ENCODE measurements at regions not wholly inside any gene's neighbourhood (a gene's known extent, or its start where the extent isn't known, plus 50 kb on each side); places are given as distances from the start of the nearest gene placed in this dataset.

DNA sequence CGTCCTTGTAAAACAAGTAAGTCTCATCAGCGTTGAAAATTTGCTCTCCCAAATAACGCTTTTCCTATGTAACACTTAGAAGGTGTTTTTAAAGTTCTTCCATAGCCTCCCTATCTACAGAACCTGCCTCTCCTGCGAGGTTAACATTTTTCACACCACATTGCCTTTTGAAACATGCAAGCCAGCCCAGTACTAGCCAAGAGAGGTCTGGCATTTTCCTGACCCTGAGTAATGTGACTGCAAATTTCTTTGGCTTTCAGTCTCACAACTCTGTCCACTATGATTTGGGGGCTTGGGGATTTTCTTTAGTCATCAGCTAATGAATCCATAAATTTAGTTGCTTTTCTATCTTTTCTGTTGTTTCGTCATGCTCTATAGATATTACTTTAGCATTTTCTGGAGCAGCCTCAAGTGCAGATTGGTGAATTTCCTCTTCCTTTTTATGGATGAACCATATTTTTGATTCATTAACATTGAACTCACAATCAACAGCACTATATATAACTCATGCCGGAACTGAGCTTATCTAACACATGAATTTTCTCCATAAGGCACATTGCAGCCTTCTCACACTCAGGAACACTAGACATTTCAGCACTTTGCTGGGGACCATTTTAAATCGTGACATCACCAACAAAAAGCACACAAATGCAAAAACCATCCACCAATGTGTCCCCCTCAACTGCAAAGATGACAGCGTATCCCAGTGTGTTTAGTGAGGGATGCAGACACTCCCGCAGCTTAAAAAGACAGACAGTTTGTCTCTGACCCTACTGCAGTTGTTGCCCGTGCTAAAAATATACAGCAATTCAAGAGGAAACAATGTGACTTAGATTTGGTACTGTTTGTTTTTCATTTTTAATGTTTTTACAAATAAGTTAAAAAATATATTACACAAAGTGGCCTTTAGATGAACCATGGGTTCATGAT, 77.2 kb upstream of the SPATA31C2 start:
- no peak overlapping the region for H3K27ac ChIP-seq (ENCODE audit: low read depth in 1 of 3, low read length in 2 of 3)
- DNase-seq (no peak), FAIRE-seq (no peak)
- no peak overlapping the region for H3K4me3 ChIP-seq (ENCODE audit: low read depth in 1 of 3, low read length in 3 of 3)
- H3K9me3 ChIP-seq (ENCODE audit: control insufficient read depth in 2 of 2, insufficient read depth in 1 of 2, low read depth in 1 of 2, low read length in 1 of 2), result no peaks in the 10 kb centered on the region
- no peaks in the 10 kb centered on the region for H3K36me3 ChIP-seq (ENCODE audit: control insufficient read depth in 3 of 3, insufficient read depth in 2 of 3, low read depth in 1 of 3, low read length in 3 of 3)
- 65 to 71% (median 66%) methylated on average over 10 of the region's 10 CpGs for WGBS, 3 donors
- no peaks in the 10 kb centered on the region for H3K4me1 ChIP-seq (ENCODE audit: control insufficient read depth in 3 of 3, insufficient read depth in 2 of 3, low read depth in 1 of 3, low read length in 2 of 3)
- no peaks in the 10 kb centered on the region for H3K27me3 ChIP-seq (ENCODE audit: control insufficient read depth in 3 of 3, insufficient read depth in 3 of 3, low read length in 3 of 3)

DNA sequence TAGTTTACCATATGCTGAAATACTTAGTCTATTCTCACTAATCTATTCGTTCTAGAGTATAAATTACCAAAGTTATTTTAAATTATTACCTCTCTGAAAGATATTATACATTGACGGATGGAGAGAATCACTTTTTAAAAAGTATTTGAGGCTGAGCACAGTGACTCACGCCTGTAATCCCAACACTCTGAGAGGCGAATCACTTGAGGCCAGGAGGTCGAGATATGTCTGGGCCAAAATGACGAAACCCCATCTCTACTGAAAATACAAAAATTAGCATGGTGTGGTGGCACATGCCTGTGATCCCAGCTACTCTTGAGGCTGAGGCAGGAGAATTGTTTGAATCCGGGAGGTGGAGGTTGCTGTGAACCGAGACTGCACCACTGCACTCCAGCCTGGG, 64.0 kb upstream of the SPATA31C2 start:
- Histone ChIP-seq H3K4me1 (ENCODE audit: control insufficient read depth in 3 of 3, insufficient read depth in 2 of 3, low read depth in 1 of 3, low read length in 2 of 3) (peaks cover 0 to 6% (median 3%) of the 10 kb centered on the region in 3 donors), H3K4me3 (ENCODE audit: low read depth in 1 of 3, low read length in 3 of 3) (no peak overlapping the region), H3K9me3 (ENCODE audit: control insufficient read depth in 2 of 2, insufficient read depth in 1 of 2, low read depth in 1 of 2, low read length in 1 of 2) (no peaks in the 10 kb centered on the region), H3K36me3 (ENCODE audit: control insufficient read depth in 3 of 3, insufficient read depth in 2 of 3, low read depth in 1 of 3, low read length in 3 of 3) (no peaks in the 10 kb centered on the region), H3K27me3 (ENCODE audit: control insufficient read depth in 3 of 3, insufficient read depth in 3 of 3, low read length in 3 of 3) (no peaks in the 10 kb centered on the region), H3K27ac (ENCODE audit: low read depth in 1 of 3, low read length in 2 of 3) (no peak overlapping the region)
- DNase-seq (no peak), FAIRE-seq (no peak)
- WGBS, 3 donors, result 82 to 83% (median 83%) methylated on average over 8 of the region's 8 CpGs

DNA sequence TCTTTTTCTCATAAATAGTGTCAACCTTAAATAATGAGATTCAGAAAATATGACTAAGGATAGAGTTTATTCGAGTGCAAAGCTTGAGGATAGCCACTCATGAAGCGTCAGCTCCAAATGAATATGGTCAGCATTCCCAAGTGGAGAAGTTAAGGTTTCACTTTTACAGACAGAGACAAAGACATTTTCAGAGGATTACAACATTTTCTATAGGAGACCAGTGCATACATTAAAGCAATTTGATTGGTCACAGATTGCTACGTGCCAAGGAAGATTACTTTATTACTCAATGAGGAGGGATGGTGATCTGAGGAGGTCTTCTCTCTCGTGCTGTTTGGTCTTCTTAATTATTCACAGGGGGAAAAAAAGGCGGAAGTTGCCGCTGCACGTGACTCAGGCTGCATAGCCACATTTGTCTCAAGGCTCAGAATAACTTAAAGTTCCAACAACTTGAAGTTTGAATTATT, 60.1 kb upstream of the SPATA31C2 start:
- Histone ChIP-seq H3K9me3 (ENCODE audit: control insufficient read depth in 2 of 2, insufficient read depth in 1 of 2, low read depth in 1 of 2, low read length in 1 of 2) (no peaks in the 10 kb centered on the region), H3K36me3 (ENCODE audit: control insufficient read depth in 3 of 3, insufficient read depth in 2 of 3, low read depth in 1 of 3, low read length in 3 of 3) (no peaks in the 10 kb centered on the region), H3K27me3 (ENCODE audit: control insufficient read depth in 3 of 3, insufficient read depth in 3 of 3, low read length in 3 of 3) (no peaks in the 10 kb centered on the region), H3K27ac (ENCODE audit: low read depth in 1 of 3, low read length in 2 of 3) (peak overlapping the region in 1 of 3 donors; percentile 61), H3K4me3 (ENCODE audit: low read depth in 1 of 3, low read length in 3 of 3) (no peak overlapping the region), H3K4me1 (ENCODE audit: control insufficient read depth in 3 of 3, insufficient read depth in 2 of 3, low read depth in 1 of 3, low read length in 2 of 3) (peaks cover 0 to 31% (median 3%) of the 10 kb centered on the region in 3 donors)
- DNase-seq, result peak; percentile 30 to 37
- FAIRE-seq, result no peak
- 43 to 58% (median 48%) methylated on average over 7 of the region's 7 CpGs for WGBS, 3 donors

DNA sequence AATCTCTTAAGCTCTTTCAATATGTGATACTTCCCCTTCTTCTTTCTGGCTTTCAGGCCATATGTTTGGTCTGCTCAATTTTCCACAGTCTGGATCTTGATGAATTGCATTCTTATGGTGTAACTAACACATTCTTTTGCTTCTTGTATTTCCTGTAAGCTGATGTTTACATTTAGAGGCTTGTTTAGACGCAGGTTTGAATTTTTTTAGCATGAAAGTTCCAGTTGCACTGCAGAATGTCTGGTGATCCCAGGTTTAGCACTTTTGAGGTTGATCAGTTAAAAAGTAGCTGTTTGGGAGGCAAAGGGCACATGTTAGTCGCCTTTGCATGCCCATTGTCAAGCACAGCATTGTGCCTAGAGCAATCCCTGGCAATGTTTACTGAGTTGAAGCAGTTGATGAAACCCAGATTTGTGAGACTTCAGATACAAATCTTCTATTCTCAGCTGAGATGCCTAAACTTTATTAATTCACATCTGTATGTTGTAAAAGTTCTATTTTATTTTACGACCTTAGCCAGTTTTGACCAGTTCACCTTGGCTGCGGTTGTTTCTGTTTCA, 59.6 kb upstream of the SPATA31C2 start:
- Histone ChIP-seq H3K9me3 (ENCODE audit: control insufficient read depth in 2 of 2, insufficient read depth in 1 of 2, low read depth in 1 of 2, low read length in 1 of 2) (no peaks in the 10 kb centered on the region), H3K4me3 (ENCODE audit: low read depth in 1 of 3, low read length in 3 of 3) (no peak overlapping the region), H3K27me3 (ENCODE audit: control insufficient read depth in 3 of 3, insufficient read depth in 3 of 3, low read length in 3 of 3) (no peaks in the 10 kb centered on the region), H3K36me3 (ENCODE audit: control insufficient read depth in 3 of 3, insufficient read depth in 2 of 3, low read depth in 1 of 3, low read length in 3 of 3) (no peaks in the 10 kb centered on the region), H3K27ac (ENCODE audit: low read depth in 1 of 3, low read length in 2 of 3) (peak overlapping the region in 1 of 3 donors; percentile 61), H3K4me1 (ENCODE audit: control insufficient read depth in 3 of 3, insufficient read depth in 2 of 3, low read depth in 1 of 3, low read length in 2 of 3) (peaks cover 0 to 31% (median 3%) of the 10 kb centered on the region in 3 donors)
- FAIRE-seq (no peak), DNase-seq (peak in 1 of 2 donors; percentile 28)
- WGBS, 3 donors, result 33 to 52% (median 39%) methylated on average over 4 of the region's 4 CpGs

DNA sequence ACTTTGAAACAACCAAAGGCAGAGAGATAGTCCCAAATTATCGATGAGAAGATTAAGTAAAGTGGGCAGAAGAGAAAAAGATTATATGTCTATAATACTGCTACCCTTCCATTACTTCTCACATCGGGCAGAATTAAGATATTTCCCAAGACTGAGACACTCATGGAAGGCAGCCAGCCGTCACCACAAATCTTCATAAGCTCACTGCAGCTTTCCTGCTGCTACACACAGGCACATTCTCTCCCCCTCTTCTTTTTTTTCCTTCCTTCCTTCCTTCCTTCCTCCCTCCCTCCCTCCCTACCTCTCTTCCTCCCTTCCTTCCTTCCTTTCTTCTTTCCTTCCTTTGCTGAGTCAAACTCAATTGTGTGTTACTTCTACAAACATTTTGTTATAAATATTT, 58.7 kb upstream of the SPATA31C2 start:
- Histone ChIP-seq H3K4me3 (ENCODE audit: low read depth in 1 of 3, low read length in 3 of 3) (no peak overlapping the region), H3K9me3 (ENCODE audit: control insufficient read depth in 2 of 2, insufficient read depth in 1 of 2, low read depth in 1 of 2, low read length in 1 of 2) (no peaks in the 10 kb centered on the region), H3K4me1 (ENCODE audit: control insufficient read depth in 3 of 3, insufficient read depth in 2 of 3, low read depth in 1 of 3, low read length in 2 of 3) (peaks cover 0 to 31% (median 3%) of the 10 kb centered on the region in 3 donors), H3K36me3 (ENCODE audit: control insufficient read depth in 3 of 3, insufficient read depth in 2 of 3, low read depth in 1 of 3, low read length in 3 of 3) (no peaks in the 10 kb centered on the region), H3K27me3 (ENCODE audit: control insufficient read depth in 3 of 3, insufficient read depth in 3 of 3, low read length in 3 of 3) (no peaks in the 10 kb centered on the region), H3K27ac (ENCODE audit: low read depth in 1 of 3, low read length in 2 of 3) (peak overlapping the region in 1 of 3 donors; percentile 49)
- 28 to 34% (median 32%) methylated on average over 3 of the region's 3 CpGs for WGBS, 3 donors
- DNase-seq (peak in 1 of 2 donors; percentile 10), FAIRE-seq (no peak)

DNA sequence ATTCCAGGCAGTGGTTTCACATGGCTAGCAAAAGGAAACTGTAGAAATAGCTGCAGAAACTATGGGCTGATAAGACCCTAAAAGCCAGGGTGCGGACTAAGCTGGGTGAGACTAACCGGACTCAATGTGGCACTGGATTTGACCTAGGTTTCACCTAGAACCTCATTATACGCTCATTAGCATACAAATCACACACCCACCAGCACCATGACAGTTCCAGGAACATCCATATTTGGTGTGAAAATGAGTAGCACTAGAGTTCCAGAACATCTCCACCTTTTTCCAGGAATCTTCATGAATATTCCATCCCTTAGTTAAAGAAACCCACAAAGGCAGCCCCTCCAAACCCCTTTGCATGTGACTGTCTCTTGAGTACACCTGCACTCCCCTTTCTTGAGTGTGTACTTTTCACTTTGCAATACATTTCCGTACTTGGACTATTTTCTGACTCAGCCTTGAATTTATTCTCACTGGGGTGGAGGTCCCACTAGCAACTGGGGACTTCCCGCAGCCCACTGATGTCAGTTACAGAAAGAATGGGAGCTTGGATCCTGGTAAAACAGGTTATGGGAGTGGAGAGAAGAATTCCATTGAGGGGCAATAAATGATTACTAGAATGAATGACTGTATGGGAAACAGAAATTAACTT, 58.0 kb upstream of the SPATA31C2 start:
- H3K9me3 ChIP-seq (ENCODE audit: control insufficient read depth in 2 of 2, insufficient read depth in 1 of 2, low read depth in 1 of 2, low read length in 1 of 2), result no peaks in the 10 kb centered on the region
- H3K4me1 ChIP-seq (ENCODE audit: control insufficient read depth in 3 of 3, insufficient read depth in 2 of 3, low read depth in 1 of 3, low read length in 2 of 3), result peaks cover 0 to 31% (median 3%) of the 10 kb centered on the region in 3 donors
- no peak for FAIRE-seq
- H3K27ac ChIP-seq (ENCODE audit: low read depth in 1 of 3, low read length in 2 of 3), result peak overlapping the region in 1 of 3 donors; percentile 49
- WGBS, 3 donors, result 58 to 82% (median 71%) methylated on average over 5 of the region's 5 CpGs
- DNase-seq, result peak; percentile 36 to 79
- H3K4me3 ChIP-seq (ENCODE audit: low read depth in 1 of 3, low read length in 3 of 3), result no peak overlapping the region
- no peaks in the 10 kb centered on the region for H3K36me3 ChIP-seq (ENCODE audit: control insufficient read depth in 3 of 3, insufficient read depth in 2 of 3, low read depth in 1 of 3, low read length in 3 of 3)
- no peaks in the 10 kb centered on the region for H3K27me3 ChIP-seq (ENCODE audit: control insufficient read depth in 3 of 3, insufficient read depth in 3 of 3, low read length in 3 of 3)

DNA sequence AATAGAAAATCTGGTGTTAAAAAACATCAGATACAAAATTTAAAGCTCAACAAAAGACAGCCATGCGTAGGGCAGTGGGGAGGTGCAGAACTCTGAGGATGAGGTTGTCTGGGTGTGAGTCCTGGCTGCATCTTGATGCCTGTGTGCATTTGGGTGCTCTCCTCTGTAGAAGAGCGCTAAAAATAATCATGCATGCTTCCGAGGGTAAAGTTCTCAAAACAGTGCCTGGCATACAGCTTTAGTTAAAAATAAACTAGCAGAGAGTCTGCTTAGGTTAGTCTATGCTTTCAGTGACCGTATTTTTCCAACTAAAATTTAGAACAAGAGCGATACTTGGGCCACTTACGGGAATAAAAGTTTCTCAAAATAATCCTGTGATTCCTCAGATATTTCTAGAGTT, 55.5 kb upstream of the SPATA31C2 start:
- 21 to 57% (median 40%) methylated on average over 6 of the region's 6 CpGs for WGBS, 3 donors
- Histone ChIP-seq H3K4me1 (ENCODE audit: control insufficient read depth in 3 of 3, insufficient read depth in 2 of 3, low read depth in 1 of 3, low read length in 2 of 3) (peaks cover 0 to 31% (median 3%) of the 10 kb centered on the region in 3 donors), H3K9me3 (ENCODE audit: control insufficient read depth in 2 of 2, insufficient read depth in 1 of 2, low read depth in 1 of 2, low read length in 1 of 2) (peaks cover 0 to 5% of the 10 kb centered on the region in 2 donors), H3K4me3 (ENCODE audit: low read depth in 1 of 3, low read length in 3 of 3) (no peak overlapping the region), H3K36me3 (ENCODE audit: control insufficient read depth in 3 of 3, insufficient read depth in 2 of 3, low read depth in 1 of 3, low read length in 3 of 3) (no peaks in the 10 kb centered on the region), H3K27ac (ENCODE audit: low read depth in 1 of 3, low read length in 2 of 3) (no peak overlapping the region), H3K27me3 (ENCODE audit: control insufficient read depth in 3 of 3, insufficient read depth in 3 of 3, low read length in 3 of 3) (no peaks in the 10 kb centered on the region)
- peak; percentile 33 to 42 for DNase-seq
- no peak for FAIRE-seq

DNA sequence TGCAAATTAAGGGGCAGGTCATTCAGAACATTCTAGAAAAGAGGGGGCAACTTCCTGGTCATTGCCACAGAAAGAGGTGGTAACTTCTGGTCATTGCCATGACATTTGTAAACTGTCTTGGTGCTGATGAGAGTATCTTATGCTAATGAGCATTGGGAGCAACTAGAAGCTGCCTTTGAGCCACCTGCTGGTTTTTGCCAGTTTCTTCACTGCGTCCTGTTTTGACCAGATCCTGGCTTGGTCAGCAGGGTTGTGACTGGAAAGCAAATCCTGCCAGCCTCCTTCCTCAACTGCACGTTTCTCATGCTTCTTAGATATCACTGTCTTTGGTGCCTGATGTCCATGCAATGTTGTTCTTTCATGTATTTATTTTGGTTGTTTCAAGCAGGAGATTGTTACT, 53.2 kb upstream of the SPATA31C2 start:
- FAIRE-seq (no peak), DNase-seq (no peak)
- no peak overlapping the region for H3K4me3 ChIP-seq (ENCODE audit: low read depth in 1 of 3, low read length in 3 of 3)
- H3K9me3 ChIP-seq (ENCODE audit: control insufficient read depth in 2 of 2, insufficient read depth in 1 of 2, low read depth in 1 of 2, low read length in 1 of 2), result peaks cover 0 to 5% of the 10 kb centered on the region in 2 donors
- no peak overlapping the region for H3K27ac ChIP-seq (ENCODE audit: low read depth in 1 of 3, low read length in 2 of 3)
- 63 to 77% (median 64%) methylated on average over 2 of the region's 2 CpGs for WGBS, 3 donors
- peaks cover 0 to 19% (median 0%) of the 10 kb centered on the region in 3 donors for H3K4me1 ChIP-seq (ENCODE audit: control insufficient read depth in 3 of 3, insufficient read depth in 2 of 3, low read depth in 1 of 3, low read length in 2 of 3)
- no peaks in the 10 kb centered on the region for H3K27me3 ChIP-seq (ENCODE audit: control insufficient read depth in 3 of 3, insufficient read depth in 3 of 3, low read length in 3 of 3)
- H3K36me3 ChIP-seq (ENCODE audit: control insufficient read depth in 3 of 3, insufficient read depth in 2 of 3, low read depth in 1 of 3, low read length in 3 of 3), result no peaks in the 10 kb centered on the region

Data from small intestine (tissue), 7 donors.